Right lobe of liver (tissue), 6 donors: ENCODE measurements at regions not wholly inside any gene's neighbourhood (a gene's known extent, or its start where the extent isn't known, plus 50 kb on each side); places are given as distances from the start of the nearest gene placed in this dataset.

Source experiments
- ATAC-seq, 4 donors: fragments of 200-7000 bp; cut with Tn5 transposase; one replicate each; pipeline ENCODE4 v1.9.1; 2020; ENCODE audit warnings: mild to moderate bottlenecking in 4 of 4, moderate library complexity in 4 of 4
- DNase-seq, 3 donors: peaks; one replicate each; pipeline ENCODE4 v3.0.0-alpha.2; 2020
- H3K27ac ChIP-seq, 3 donors: fragments of 200-600 bp; one replicate each; pipeline ENCODE4 v1.8.0; 2022
- H3K27me3 ChIP-seq, 2 donors: fragments of 200-600 bp; one replicate each; pipeline ENCODE4 v1.8.0; 2022
- H3K36me3 ChIP-seq, 4 donors: fragments of 200-600 bp; sonication (generic) in 1 of 4; one replicate each; pipeline versions ENCODE4 v1.5.1 to v1.8.0; 2017 to 2022; ENCODE audit warnings: control low read depth in 1 of 4
- H3K4me1 ChIP-seq, 4 donors: fragments of 200-600 bp; sonication (generic) in 1 of 4; one replicate each; pipeline versions ENCODE4 v1.5.1 to v1.8.0; 2017 to 2022; ENCODE audit warnings: control low read depth in 1 of 4
- H3K4me3 ChIP-seq, 3 donors: fragments of 200-600 bp; one replicate each; pipeline ENCODE4 v1.8.0; 2022
- H3K9me3 ChIP-seq, 4 donors: fragments of 200-600 bp; sonication (generic) in 1 of 4; one replicate each; pipeline versions ENCODE4 v1.5.1 to v1.8.0; 2017 to 2022; ENCODE audit warnings: control low read depth in 1 of 4
- POLR2A ChIP-seq: fragments of 450-650 bp; IDR thresholded peaks from one replicate; pipeline ENCODE4 v1.6.1; 2017; ENCODE audit warnings: antibody characterized with exemption, mild to moderate bottlenecking
- WGBS: methylation state at CpG from one replicate; pipeline ENCODE4 v1.1.6; 2018; ENCODE audit warnings: low coverage, low lambda C conversion rate; ENCODE audit not compliant: insufficient coverage; ENCODE audit errors: missing lambda C conversion rate; 5-methylcytosine and 5-hydroxymethylcytosine counted together
- intact Hi-C, 2 donors: fragments of 100-400 bp; cut with DNase I; formaldehyde crosslinking; loops; one replicate each; pipeline versions ENCODE4 v1.11.2 to v1.14.1; 2022
- TF ChIP-seq, protein P1 (sequence below), 4 donors: fragments of 200-600 bp in 3 of 4; fragments of 450-650 bp in 1 of 4; IDR thresholded peaks; one replicate each; pipeline versions ENCODE4 v1.5.1 to v1.8.0; 2016 to 2022; ENCODE audit warnings: antibody characterized with exemption in 4 of 4, mild to moderate bottlenecking in 2 of 4
- donor health status: DM: no; HTN: yes; CAD: no.
- donor health status: DM: no; HTN: no; CAD: no.
- donor health status: DM: no; HTN: no; CAD: no.
- donor health status: DM: no; HTN: yes; CAD: no.
- donor health status: DM: no; HTN: yes; CAD: no.

DNA sequence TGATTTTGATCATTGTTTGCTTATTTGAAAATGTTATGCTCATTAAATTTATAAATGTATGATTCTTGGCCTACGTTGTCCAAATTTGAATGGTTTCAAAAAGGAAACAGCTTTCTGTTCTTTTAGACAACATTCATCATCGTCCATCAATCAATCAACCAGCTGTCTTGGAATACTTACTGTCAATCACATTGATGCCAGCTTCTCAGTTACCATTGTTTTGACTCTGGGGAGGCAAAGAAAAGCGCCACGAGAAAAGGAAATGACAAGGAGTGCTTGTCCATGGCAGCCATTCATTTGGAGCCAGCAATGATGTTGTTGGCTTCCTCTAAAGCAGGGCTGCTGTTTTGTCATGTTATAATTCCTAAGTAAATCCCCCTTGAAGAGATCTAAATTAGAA is 62.2 kb upstream of the TP63 start:
- no peaks in the 10 kb centered on the region for H3K9me3 ChIP-seq
- peak overlapping the region in 2 of 3 donors; percentile 27 to 35 for H3K27ac ChIP-seq
- ATAC-seq (no peak), DNase-seq (no peak)
- TF ChIP-seq, protein P1, sequence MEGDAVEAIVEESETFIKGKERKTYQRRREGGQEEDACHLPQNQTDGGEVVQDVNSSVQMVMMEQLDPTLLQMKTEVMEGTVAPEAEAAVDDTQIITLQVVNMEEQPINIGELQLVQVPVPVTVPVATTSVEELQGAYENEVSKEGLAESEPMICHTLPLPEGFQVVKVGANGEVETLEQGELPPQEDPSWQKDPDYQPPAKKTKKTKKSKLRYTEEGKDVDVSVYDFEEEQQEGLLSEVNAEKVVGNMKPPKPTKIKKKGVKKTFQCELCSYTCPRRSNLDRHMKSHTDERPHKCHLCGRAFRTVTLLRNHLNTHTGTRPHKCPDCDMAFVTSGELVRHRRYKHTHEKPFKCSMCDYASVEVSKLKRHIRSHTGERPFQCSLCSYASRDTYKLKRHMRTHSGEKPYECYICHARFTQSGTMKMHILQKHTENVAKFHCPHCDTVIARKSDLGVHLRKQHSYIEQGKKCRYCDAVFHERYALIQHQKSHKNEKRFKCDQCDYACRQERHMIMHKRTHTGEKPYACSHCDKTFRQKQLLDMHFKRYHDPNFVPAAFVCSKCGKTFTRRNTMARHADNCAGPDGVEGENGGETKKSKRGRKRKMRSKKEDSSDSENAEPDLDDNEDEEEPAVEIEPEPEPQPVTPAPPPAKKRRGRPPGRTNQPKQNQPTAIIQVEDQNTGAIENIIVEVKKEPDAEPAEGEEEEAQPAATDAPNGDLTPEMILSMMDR (IDR thresholded peaks at IDR 0.05), result no peak
- TF ChIP-seq POLR2A, result no peak
- H3K27me3 ChIP-seq, result no peaks in the 10 kb centered on the region
- intact Hi-C loops, result no loop called here
- WGBS, result 67% methylated on average over 4 of the region's 4 CpGs
- no peaks in the 10 kb centered on the region for H3K36me3 ChIP-seq
- no peak overlapping the region for H3K4me3 ChIP-seq
- peaks cover 0 to 22% (median 8%) of the 10 kb centered on the region in 4 donors for H3K4me1 ChIP-seq

DNA sequence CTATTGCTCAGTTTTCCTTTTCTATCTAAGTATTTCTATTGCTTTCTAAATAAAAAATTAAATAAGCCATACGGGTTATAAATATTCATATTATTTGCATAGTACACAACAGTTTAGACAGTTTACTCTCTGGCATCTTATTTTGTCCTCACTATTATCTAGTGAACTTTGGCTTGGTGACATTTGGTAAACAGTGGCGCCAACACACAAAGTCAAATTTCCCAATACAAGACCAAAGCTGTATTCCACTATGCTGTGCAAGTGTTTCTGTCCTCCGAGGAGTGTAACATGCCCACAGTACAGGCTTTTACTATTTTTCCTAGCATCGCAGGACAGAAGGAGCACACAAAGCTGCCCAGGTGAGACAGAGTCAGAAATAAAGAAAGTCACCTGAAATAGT is 61.7 kb upstream of the TP63 start:
- intact Hi-C loops, result no loop called here
- peaks cover 0 to 22% (median 8%) of the 10 kb centered on the region in 4 donors for H3K4me1 ChIP-seq
- DNase-seq (peak in 1 of 3 donors; percentile 63), ATAC-seq (peak; percentile 87 to 96 (median 92))
- 31% methylated on average over 4 of the region's 4 CpGs for WGBS
- H3K9me3 ChIP-seq, result no peaks in the 10 kb centered on the region
- H3K36me3 ChIP-seq, result no peaks in the 10 kb centered on the region
- no peak overlapping the region for H3K4me3 ChIP-seq
- TF ChIP-seq POLR2A, result no peak
- TF ChIP-seq, protein P1 (IDR thresholded peaks at IDR 0.05), result no peak
- H3K27me3 ChIP-seq, result no peaks in the 10 kb centered on the region
- peak overlapping the region in 2 of 3 donors; percentile 27 to 35 for H3K27ac ChIP-seq

DNA sequence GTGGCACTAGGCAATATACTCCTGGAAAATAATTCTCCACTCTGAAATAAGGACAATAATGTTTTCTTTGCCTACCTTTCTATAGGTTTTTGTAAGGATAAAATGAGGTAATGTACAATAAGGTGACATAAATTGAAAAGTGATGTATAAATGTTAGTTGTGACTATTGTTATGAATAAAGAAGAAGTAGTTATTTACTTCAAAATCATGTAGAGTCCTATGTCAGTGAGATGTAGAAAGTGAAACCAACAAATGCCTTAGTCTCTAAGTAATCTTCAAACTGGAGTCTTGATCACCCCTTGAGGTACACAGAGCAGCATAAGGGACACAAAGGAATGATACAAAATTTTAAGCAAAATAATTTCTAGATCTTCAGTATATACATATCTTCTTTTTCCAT is 60.3 kb upstream of the TP63 start:
- ATAC-seq (peak in 1 of 4 donors; percentile 29), DNase-seq (no peak)
- Histone ChIP-seq H3K4me3 (no peak overlapping the region), H3K9me3 (no peaks in the 10 kb centered on the region), H3K27me3 (no peaks in the 10 kb centered on the region), H3K4me1 (peaks cover 0 to 22% (median 8%) of the 10 kb centered on the region in 4 donors), H3K36me3 (no peaks in the 10 kb centered on the region), H3K27ac (no peak overlapping the region)
- no peak for TF ChIP-seq POLR2A
- TF ChIP-seq, protein P1 (IDR thresholded peaks at IDR 0.05), result no peak
- intact Hi-C loops, result no loop called here

DNA sequence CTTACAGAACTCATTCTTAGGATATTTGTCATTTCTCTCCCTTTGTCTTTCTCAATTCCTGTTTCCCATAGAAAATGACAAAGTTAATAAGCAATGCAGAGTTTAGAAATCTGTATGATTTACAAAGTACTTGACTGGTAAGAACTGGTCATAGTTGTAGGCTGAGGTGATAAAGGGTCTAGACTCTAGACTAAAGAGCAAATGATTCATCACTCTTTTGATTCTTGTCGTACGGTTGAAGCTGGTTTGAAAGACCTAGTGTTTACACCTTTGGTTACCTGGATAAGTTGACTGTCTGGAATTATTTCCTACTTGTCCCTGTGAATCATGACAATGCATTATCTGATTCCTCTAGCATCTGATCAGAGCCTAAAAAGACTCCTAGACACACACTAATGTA is 58.9 kb upstream of the TP63 start:
- H3K9me3 ChIP-seq, result no peaks in the 10 kb centered on the region
- DNase-seq (no peak), ATAC-seq (no peak)
- no peaks in the 10 kb centered on the region for H3K36me3 ChIP-seq
- WGBS, result 90% methylated on average over 2 of the region's 2 CpGs
- TF ChIP-seq POLR2A, result no peak
- TF ChIP-seq, protein P1 (IDR thresholded peaks at IDR 0.05), result no peak
- peaks cover 0 to 14% (median 8%) of the 10 kb centered on the region in 4 donors for H3K4me1 ChIP-seq
- no peaks in the 10 kb centered on the region for H3K27me3 ChIP-seq
- no peak overlapping the region for H3K4me3 ChIP-seq
- no peak overlapping the region for H3K27ac ChIP-seq
- intact Hi-C loops, result no loop called here

DNA sequence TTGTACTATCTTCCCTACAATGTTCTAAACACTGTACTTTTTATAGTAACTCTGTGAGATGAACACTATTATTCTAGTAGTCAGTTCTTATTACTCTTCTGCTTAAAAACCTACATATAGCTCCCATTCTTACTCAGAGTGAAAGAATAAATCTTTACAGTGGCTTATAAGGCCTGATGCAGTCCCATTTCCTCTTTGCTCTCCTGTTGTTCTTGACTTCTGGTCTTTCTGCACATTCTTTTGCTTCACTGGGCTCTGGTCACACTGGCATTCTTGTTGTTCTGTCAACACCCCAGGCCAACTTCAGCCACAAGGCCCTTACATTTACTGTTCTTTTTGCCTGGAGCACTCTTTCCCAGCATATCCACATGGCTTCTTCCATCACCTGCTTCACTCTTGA is 58.2 kb upstream of the TP63 start:
- Histone ChIP-seq H3K36me3 (no peaks in the 10 kb centered on the region), H3K27me3 (no peaks in the 10 kb centered on the region), H3K4me3 (no peak overlapping the region), H3K4me1 (peaks cover 0 to 14% (median 8%) of the 10 kb centered on the region in 4 donors), H3K9me3 (no peaks in the 10 kb centered on the region), H3K27ac (no peak overlapping the region)
- no peak for DNase-seq
- intact Hi-C loops, result no loop called here
- ATAC-seq, result no peak
- TF ChIP-seq POLR2A, result no peak
- TF ChIP-seq, protein P1 (IDR thresholded peaks at IDR 0.05), result no peak
